ENCODE measurements at regions not wholly inside any gene's neighbourhood (a gene's known extent, or its start where the extent isn't known, plus 50 kb on each side); places are given as distances from the start of the nearest gene placed in this dataset.
"Not testable (repeated sequence)": the region's sequence is repeated elsewhere in the genome, so short reads cannot be mapped to it uniquely, and the experiment has no call there.

GRCh38 chr11:67804435-67805252 is 130.2 kb upstream of the ALDH3B2 start:
- TF ChIP-seq, protein P1, sequence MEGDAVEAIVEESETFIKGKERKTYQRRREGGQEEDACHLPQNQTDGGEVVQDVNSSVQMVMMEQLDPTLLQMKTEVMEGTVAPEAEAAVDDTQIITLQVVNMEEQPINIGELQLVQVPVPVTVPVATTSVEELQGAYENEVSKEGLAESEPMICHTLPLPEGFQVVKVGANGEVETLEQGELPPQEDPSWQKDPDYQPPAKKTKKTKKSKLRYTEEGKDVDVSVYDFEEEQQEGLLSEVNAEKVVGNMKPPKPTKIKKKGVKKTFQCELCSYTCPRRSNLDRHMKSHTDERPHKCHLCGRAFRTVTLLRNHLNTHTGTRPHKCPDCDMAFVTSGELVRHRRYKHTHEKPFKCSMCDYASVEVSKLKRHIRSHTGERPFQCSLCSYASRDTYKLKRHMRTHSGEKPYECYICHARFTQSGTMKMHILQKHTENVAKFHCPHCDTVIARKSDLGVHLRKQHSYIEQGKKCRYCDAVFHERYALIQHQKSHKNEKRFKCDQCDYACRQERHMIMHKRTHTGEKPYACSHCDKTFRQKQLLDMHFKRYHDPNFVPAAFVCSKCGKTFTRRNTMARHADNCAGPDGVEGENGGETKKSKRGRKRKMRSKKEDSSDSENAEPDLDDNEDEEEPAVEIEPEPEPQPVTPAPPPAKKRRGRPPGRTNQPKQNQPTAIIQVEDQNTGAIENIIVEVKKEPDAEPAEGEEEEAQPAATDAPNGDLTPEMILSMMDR (IDR thresholded peaks at IDR 0.05; ENCODE audit: low read depth, low read length, poor library complexity, severe bottlenecking), result peak; percentile 9
- TF ChIP-seq EZH2phosphoT487 (IDR thresholded peaks at IDR 0.05; ENCODE audit: borderline replicate concordance, low read length), result not testable (repeated sequence)
